ENCODE measurements at regions not wholly inside any gene's neighbourhood (a gene's known extent, or its start where the extent isn't known, plus 50 kb on each side); places are given as distances from the start of the nearest gene placed in this dataset.

DNA sequence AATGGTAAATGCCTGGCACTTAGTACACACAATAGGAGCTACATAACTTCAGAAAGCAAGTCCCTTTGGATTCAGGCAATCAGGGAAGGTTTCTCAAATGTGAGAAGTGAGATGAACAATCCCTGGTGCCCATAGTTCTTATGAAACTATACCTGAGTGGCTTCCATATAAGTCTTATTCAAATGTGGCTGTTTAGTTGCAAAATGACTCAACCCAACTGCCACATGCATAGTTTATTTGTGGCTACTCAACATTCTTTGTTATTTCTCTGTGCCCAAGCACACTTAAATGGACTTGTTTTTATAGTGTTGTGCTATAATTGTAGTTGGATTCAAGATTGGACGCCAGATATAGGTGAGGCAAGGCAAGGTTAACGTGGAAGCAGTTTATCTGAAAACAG is 93.7 kb upstream of the ATXN1 start:
- 81 to 83% methylated on average over 2 of the region's 2 CpGs for WGBS, 2 donors
- H3K4me3 ChIP-seq (ENCODE audit: low read depth, poor library complexity, severe bottlenecking) = no peak overlapping the region
- no peak for TF ChIP-seq POLR2A (IDR thresholded peaks at IDR 0.05)
- TF ChIP-seq, protein P1, sequence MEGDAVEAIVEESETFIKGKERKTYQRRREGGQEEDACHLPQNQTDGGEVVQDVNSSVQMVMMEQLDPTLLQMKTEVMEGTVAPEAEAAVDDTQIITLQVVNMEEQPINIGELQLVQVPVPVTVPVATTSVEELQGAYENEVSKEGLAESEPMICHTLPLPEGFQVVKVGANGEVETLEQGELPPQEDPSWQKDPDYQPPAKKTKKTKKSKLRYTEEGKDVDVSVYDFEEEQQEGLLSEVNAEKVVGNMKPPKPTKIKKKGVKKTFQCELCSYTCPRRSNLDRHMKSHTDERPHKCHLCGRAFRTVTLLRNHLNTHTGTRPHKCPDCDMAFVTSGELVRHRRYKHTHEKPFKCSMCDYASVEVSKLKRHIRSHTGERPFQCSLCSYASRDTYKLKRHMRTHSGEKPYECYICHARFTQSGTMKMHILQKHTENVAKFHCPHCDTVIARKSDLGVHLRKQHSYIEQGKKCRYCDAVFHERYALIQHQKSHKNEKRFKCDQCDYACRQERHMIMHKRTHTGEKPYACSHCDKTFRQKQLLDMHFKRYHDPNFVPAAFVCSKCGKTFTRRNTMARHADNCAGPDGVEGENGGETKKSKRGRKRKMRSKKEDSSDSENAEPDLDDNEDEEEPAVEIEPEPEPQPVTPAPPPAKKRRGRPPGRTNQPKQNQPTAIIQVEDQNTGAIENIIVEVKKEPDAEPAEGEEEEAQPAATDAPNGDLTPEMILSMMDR (IDR thresholded peaks at IDR 0.05) = no peak
- DNase-seq (ENCODE audit: low spot score in 2 of 2) = no peak
- intact Hi-C loops (cut with DNase I; ENCODE audit: low total_unique reads) = no loop called here

DNA sequence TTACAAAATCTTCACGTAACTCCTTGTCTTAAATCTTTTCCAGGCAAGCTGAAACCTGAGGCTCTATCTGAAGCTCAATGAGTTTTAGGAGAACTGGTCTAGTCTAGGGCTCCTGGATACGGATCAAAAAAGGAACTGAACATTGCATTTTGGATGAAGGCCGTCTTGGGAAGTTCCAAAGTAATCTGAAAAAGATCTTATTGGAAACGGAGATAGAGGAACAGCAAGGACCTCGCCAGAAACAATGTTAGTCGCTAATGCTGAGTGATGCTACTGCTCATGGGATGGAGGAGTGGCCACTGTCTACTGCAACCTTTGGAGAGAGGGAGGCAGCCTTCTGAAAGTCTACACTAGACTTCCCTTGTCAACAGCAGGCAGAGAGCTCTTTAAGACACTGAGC is 91.4 kb upstream of the ATXN1 start:
- no peak overlapping the region for H3K4me3 ChIP-seq (ENCODE audit: low read depth, poor library complexity, severe bottlenecking)
- no peak for TF ChIP-seq POLR2A (IDR thresholded peaks at IDR 0.05)
- TF ChIP-seq, protein P1 (IDR thresholded peaks at IDR 0.05) = no peak
- intact Hi-C loops (cut with DNase I; ENCODE audit: low total_unique reads) = no loop called here
- 41 to 45% methylated on average over 6 of the region's 6 CpGs for WGBS, 2 donors
- no peak for DNase-seq (ENCODE audit: low spot score in 2 of 2)

DNA sequence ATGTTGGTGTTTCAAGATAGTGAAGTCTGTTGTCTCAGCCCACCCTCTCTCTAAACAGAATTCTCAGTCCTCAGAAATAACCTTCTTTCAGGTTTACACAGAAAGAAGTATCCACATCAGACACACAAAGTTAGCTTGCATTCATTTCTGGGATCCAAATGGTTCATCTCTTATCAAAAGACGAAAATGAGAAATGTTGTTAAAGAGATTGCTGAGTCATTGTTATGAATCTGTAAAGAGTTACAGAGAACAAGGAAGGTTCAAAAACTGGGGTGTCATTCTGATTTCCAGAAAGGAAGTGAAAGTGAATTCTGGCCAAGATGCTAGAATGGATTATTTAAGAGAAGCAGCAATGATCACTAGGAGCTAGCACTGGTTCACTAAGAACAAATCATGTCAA is 90.5 kb upstream of the ATXN1 start:
- WGBS, 2 donors = 15 to 23% methylated on average over 1 of the region's 1 CpG
- TF ChIP-seq POLR2A (IDR thresholded peaks at IDR 0.05) = no peak
- TF ChIP-seq, protein P1 (IDR thresholded peaks at IDR 0.05) = no peak
- no peak for DNase-seq (ENCODE audit: low spot score in 2 of 2)
- intact Hi-C loops (cut with DNase I; ENCODE audit: low total_unique reads) = no loop called here
- H3K4me3 ChIP-seq (ENCODE audit: low read depth, poor library complexity, severe bottlenecking) = no peak overlapping the region

DNA sequence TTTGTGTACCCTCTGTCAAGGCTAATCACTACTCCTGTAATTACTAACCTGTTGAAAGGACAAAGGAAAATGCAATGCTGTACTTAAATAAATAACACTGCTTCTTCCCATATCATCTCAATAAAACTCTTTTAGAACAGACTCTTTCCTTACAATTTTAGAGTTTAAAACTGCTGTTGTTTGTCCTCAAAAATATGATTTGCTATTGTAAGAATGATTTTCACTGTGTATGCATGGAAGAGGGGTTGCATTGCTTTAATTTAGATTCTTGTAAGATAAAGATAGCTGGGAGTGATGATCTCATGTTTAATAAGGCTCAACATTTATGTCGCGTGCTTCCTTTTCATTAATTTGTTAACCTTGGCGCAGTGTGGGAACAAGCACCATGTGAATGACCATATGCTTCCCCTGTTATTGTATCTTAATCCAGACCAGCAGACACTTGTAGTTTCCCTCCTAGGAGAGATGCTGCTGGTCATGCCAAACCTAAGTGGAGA is 89.8 kb upstream of the ATXN1 start:
- no peak for TF ChIP-seq POLR2A (IDR thresholded peaks at IDR 0.05)
- TF ChIP-seq, protein P1 (IDR thresholded peaks at IDR 0.05) = no peak
- intact Hi-C loops (cut with DNase I; ENCODE audit: low total_unique reads) = no loop called here
- 66 to 74% methylated on average over 3 of the region's 3 CpGs for WGBS, 2 donors
- DNase-seq (ENCODE audit: low spot score in 2 of 2) = no peak
- H3K4me3 ChIP-seq (ENCODE audit: low read depth, poor library complexity, severe bottlenecking) = no peak overlapping the region

DNA sequence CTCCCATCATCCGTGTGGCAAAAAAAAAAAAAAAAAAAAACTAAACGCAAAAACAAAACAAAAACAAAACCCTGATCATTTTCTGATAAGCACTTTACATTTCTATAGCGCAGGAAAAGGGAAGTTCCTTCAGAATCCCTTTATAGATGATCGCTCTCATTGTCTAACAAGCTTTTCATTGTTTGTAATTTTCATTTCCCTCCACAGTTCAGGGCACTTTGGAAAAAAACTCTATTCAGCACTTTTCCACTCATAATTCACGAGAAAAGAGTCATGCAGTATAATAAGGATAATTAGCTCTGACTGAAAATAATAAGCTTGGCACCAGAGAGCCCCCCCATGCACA is 89.4 kb upstream of the ATXN1 start:
- no peak for DNase-seq (ENCODE audit: low spot score in 2 of 2)
- 53 to 55% methylated on average over 5 of the region's 5 CpGs for WGBS, 2 donors

More for the DNA sequence above, 89.4 kb upstream of the ATXN1 start:
- intact Hi-C loops (cut with DNase I; ENCODE audit: low total_unique reads) = no loop called here
- TF ChIP-seq, protein P1 (IDR thresholded peaks at IDR 0.05) = no peak
- TF ChIP-seq POLR2A (IDR thresholded peaks at IDR 0.05) = no peak
- H3K4me3 ChIP-seq (ENCODE audit: low read depth, poor library complexity, severe bottlenecking) = no peak overlapping the region
